Brain microvascular endothelial cell (primary cell): ENCODE measurements at regions not wholly inside any gene's neighbourhood (a gene's known extent, or its start where the extent isn't known, plus 50 kb on each side); places are given as distances from the start of the nearest gene placed in this dataset.
A peak's percentile ranks its signal among the peaks of the same experiment; 100 is the strongest.

Source experiments
- DNase-seq: peaks from one replicate; pipeline ENCODE4 v3.0.0-alpha.2; 2020
- H3K27ac ChIP-seq: fragments of 250-450 bp; sonication (Bioruptor Pico); 2 replicates; pipeline ENCODE4 v1.5.1; 2020; ENCODE audit warnings: mild to moderate bottlenecking, moderate library complexity
- H3K27me3 ChIP-seq: fragments of 250-450 bp; sonication (Bioruptor Pico); replicated peaks from 2 replicates; pipeline ENCODE4 v1.5.1; 2020; ENCODE audit warnings: mild to moderate bottlenecking
- H3K36me3 ChIP-seq: fragments of 250-450 bp; sonication (Bioruptor Pico); replicated peaks from 2 replicates; pipeline ENCODE4 v1.5.1; 2020; ENCODE audit warnings: mild to moderate bottlenecking
- H3K4me3 ChIP-seq: 2 replicates; pipeline ENCODE4 v1.5.1; 2011; ENCODE audit warnings: low read depth, mild to moderate bottlenecking, control low read depth, low read length, moderate library complexity
- CTCF ChIP-seq: IDR thresholded peaks from 2 replicates; pipeline ENCODE4 v1.5.1; 2011; ENCODE audit warnings: low read depth, mild to moderate bottlenecking, moderate library complexity, low read length, control low read depth, inconsistent platforms; ENCODE audit errors: missing control alignments
- in situ Hi-C: cut with HindIII; loops from 2 replicates; pipeline ENCODE4 v1.10.0; 2017; ENCODE audit warnings: low sequenced_read_pairs, low pct_ligation_motif_present

- Histone ChIP-seq H3K4me3 (no peak overlapping the region), H3K27me3 (no peaks in the 10 kb centered on the region), H3K36me3 (no peaks in the 10 kb centered on the region), H3K27ac (peak overlapping the region; percentile 40)
- TF ChIP-seq CTCF, result no peak
- DNase-seq, result peak; percentile 14
- in situ Hi-C loops, result no loop called here
Measured at GRCh38 chr2:41598161-41598894, 449.5 kb upstream of the PKDCC start.

GRCh38 chr2:41600460-41600859 lies 447.4 kb upstream of the PKDCC start:
- in situ Hi-C loops, result no loop called here
- no peaks in the 10 kb centered on the region for H3K36me3 ChIP-seq
- H3K4me3 ChIP-seq, result no peak overlapping the region
- no peak overlapping the region for H3K27ac ChIP-seq
- no peak for DNase-seq
- TF ChIP-seq CTCF, result no peak
- H3K27me3 ChIP-seq, result no peaks in the 10 kb centered on the region

GRCh38 chr2:41602341-41602740 lies 445.5 kb upstream of the PKDCC start:
- TF ChIP-seq CTCF, result no peak
- H3K4me3 ChIP-seq, result no peak overlapping the region
- DNase-seq, result no peak
- H3K36me3 ChIP-seq, result no peaks in the 10 kb centered on the region
- in situ Hi-C loops, result no loop called here
- no peak overlapping the region for H3K27ac ChIP-seq
- no peaks in the 10 kb centered on the region for H3K27me3 ChIP-seq

- DNase-seq, result no peak
- in situ Hi-C loops, result no loop called here
- Histone ChIP-seq H3K4me3 (no peak overlapping the region), H3K27ac (no peak overlapping the region), H3K36me3 (no peaks in the 10 kb centered on the region), H3K27me3 (no peaks in the 10 kb centered on the region)
- TF ChIP-seq CTCF, result no peak
Measured at GRCh38 chr2:41605311-41605710, 442.5 kb upstream of the PKDCC start.

GRCh38 chr2:41605914-41606313 lies 441.9 kb upstream of the PKDCC start:
- DNase-seq, result no peak
- Histone ChIP-seq H3K27ac (no peak overlapping the region), H3K27me3 (no peaks in the 10 kb centered on the region), H3K4me3 (no peak overlapping the region), H3K36me3 (no peaks in the 10 kb centered on the region)
- no peak for TF ChIP-seq CTCF
- in situ Hi-C loops, result no loop called here
